Body of pancreas (tissue), 4 donors: ENCODE measurements at regions not wholly inside any gene's neighbourhood (a gene's known extent, or its start where the extent isn't known, plus 50 kb on each side); places are given as distances from the start of the nearest gene placed in this dataset.

ENCODE experiments used
- ATAC-seq: fragments of 150-250 bp; one replicate; pipeline ENCODE4 v1.9.1; 2016
- DNase-seq, 4 donors: peaks; one replicate each; pipeline ENCODE4 v3.0.0-alpha.2; 2019
- H3K27ac ChIP-seq, 4 donors: fragments of 200-600 bp; sonication (generic); 1 replicate in 3 of 4; 2 replicates in 1 of 4; pipeline versions ENCODE4 v1.5.1 to v1.6.1; 2016 to 2019; ENCODE audit warnings: mild to moderate bottlenecking in 1 of 4, mixed read lengths in 1 of 4, moderate library complexity in 1 of 4
- H3K27me3 ChIP-seq, 2 donors: fragments of 200-600 bp; sonication (generic); one replicate each; pipeline ENCODE4 v1.6.0; 2016; ENCODE audit warnings: mild to moderate bottlenecking in 1 of 2
- H3K36me3 ChIP-seq, 2 donors: fragments of 200-600 bp; sonication (generic); replicated peaks in 1 of 2; 2 replicates each; pipeline ENCODE4 v1.5.1; 2016; ENCODE audit warnings: low read depth in 2 of 2; ENCODE audit not compliant: insufficient read depth in 1 of 2
- H3K4me1 ChIP-seq: fragments of 200-600 bp; sonication (generic); one replicate; pipeline ENCODE4 v1.6.0; 2016
- H3K4me3 ChIP-seq, 2 donors: fragments of 200-600 bp; sonication (generic); 1 replicate in 1 of 2; 2 replicates in 1 of 2; pipeline ENCODE4 v1.5.1; 2016 to 2019
- H3K9me3 ChIP-seq, 3 donors: fragments of 200-600 bp; sonication (generic); 1 replicate in 2 of 3; 2 replicates in 1 of 3; pipeline ENCODE4 v1.5.1; 2016
- CTCF ChIP-seq, 7 experiments: fragments of 450-650 bp in 4 of 7; fragments of 200-600 bp in 3 of 7; sonication (generic) in 3 of 7; IDR thresholded peaks; one replicate each; pipeline ENCODE4 v1.5.1; 2016 to 2019; ENCODE audit warnings: antibody characterized with exemption in 7 of 7
- POLR2A ChIP-seq, 3 donors: fragments of 450-650 bp; IDR thresholded peaks; one replicate each; pipeline ENCODE4 v1.6.1; 2016; ENCODE audit warnings: antibody characterized with exemption in 3 of 3, mild to moderate bottlenecking in 2 of 3
- WGBS, 2 donors: methylation state at CpG; one replicate each; pipeline ENCODE4 v1.1.5; 2017; 5-methylcytosine and 5-hydroxymethylcytosine counted together
- intact Hi-C: fragments of 100-400 bp; cut with DNase I; formaldehyde crosslinking; loops from one replicate; pipeline ENCODE4 v1.15.1; 2023

DNA sequence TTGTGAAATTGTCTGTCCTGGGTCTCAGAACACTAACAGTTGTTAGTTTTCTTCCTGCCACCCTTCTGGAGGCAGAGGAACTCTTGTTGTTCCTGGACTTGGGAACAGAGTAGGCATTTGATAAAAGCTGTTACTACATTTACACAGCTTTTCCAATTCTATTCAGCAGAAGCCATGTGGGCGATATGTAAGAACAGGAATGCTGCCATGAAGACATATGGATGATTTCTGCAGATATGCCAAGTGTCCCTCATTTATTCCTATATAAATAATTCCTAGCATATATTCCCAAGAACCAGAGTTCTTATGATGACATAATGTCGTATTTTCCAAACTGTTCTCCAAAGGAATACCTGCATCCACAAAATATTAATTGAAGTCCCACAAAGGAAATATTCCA lies 135.9 kb upstream of the DAB2 start:
- Histone ChIP-seq H3K4me1 (no peaks in the 10 kb centered on the region), H3K27me3 (no peaks in the 10 kb centered on the region), H3K27ac (no peak overlapping the region), H3K4me3 (no peak overlapping the region), H3K36me3 (no peaks in the 10 kb centered on the region), H3K9me3 (no peaks in the 10 kb centered on the region)
- ATAC-seq (no peak), DNase-seq (no peak)
- TF ChIP-seq CTCF (IDR thresholded peaks at IDR 0.05): no peak
- TF ChIP-seq POLR2A (IDR thresholded peaks at IDR 0.05): no peak
- WGBS, 2 donors: 56 to 76% methylated on average over 2 of the region's 2 CpGs
- intact Hi-C loops: no loop called here

- Histone ChIP-seq H3K36me3 (no peaks in the 10 kb centered on the region), H3K27ac (no peak overlapping the region), H3K4me3 (no peak overlapping the region), H3K27me3 (no peaks in the 10 kb centered on the region), H3K4me1 (no peaks in the 10 kb centered on the region), H3K9me3 (no peaks in the 10 kb centered on the region)
- intact Hi-C loops: loop anchor here (10.0 kb wide), 1 partner anchor 335 kb away; no protein-coding TSS in a partner anchor
- TF ChIP-seq POLR2A (IDR thresholded peaks at IDR 0.05) (no peak), CTCF (IDR thresholded peaks at IDR 0.05) (no peak)
- DNase-seq (no peak), ATAC-seq (no peak)
- 77 to 84% methylated on average over 2 of the region's 2 CpGs for WGBS, 2 donors
These were observed 135.1 kb upstream of the DAB2 start for GRCh38 chr5:39559923-39560322.

GRCh38 chr5:39558541-39558940 lies 133.8 kb upstream of the DAB2 start:
- WGBS, 2 donors: 58 to 59% methylated on average over 3 of the region's 3 CpGs
- H3K27me3 ChIP-seq: no peaks in the 10 kb centered on the region
- DNase-seq: no peak
- intact Hi-C loops: loop anchor here (10.0 kb wide), 1 partner anchor 334 kb away; no protein-coding TSS in a partner anchor
- H3K36me3 ChIP-seq: no peaks in the 10 kb centered on the region
- TF ChIP-seq CTCF (IDR thresholded peaks at IDR 0.05) (no peak), POLR2A (IDR thresholded peaks at IDR 0.05) (no peak)
- H3K9me3 ChIP-seq: no peaks in the 10 kb centered on the region
- no peak overlapping the region for H3K4me3 ChIP-seq
- H3K4me1 ChIP-seq: no peaks in the 10 kb centered on the region
- no peak for ATAC-seq
- no peak overlapping the region for H3K27ac ChIP-seq

DNA sequence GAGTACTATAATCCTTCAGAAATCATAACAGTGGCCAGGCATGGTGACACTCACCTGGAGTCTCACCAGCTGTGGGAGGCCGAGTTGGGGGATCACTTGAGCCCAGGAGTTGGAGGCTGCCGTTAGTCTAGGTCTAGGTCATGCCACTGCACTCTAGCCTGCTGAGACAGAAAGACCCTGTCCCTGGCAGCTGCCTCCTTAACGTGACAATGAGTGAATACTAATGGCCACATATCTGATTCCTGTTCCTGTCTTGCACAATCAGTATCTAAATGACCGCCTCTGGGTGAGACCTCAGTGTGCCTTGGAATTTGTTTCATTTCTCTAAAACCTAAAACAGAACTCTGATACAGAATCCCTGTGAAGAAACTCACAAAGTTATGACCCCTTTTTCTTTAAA lies 131.0 kb upstream of the DAB2 start:
- no peak for ATAC-seq
- no peaks in the 10 kb centered on the region for H3K36me3 ChIP-seq

More for the DNA sequence above, 131.0 kb upstream of the DAB2 start:
- Histone ChIP-seq H3K4me3 (no peak overlapping the region), H3K4me1 (no peaks in the 10 kb centered on the region), H3K27me3 (no peaks in the 10 kb centered on the region), H3K9me3 (no peaks in the 10 kb centered on the region), H3K27ac (no peak overlapping the region)
- WGBS, 2 donors: 57 to 64% methylated on average over 4 of the region's 4 CpGs
- peak in 1 of 4 donors; percentile 14 for DNase-seq
- intact Hi-C loops: loop anchor here (10.0 kb wide), 1 partner anchor 331 kb away; no protein-coding TSS in a partner anchor
- TF ChIP-seq CTCF (IDR thresholded peaks at IDR 0.05) (no peak), POLR2A (IDR thresholded peaks at IDR 0.05) (no peak)
